ENCODE measurements at regions not wholly inside any gene's neighbourhood (a gene's known extent, or its start where the extent isn't known, plus 50 kb on each side); places are given as distances from the start of the nearest gene placed in this dataset.

- ChIA-PET POLR2A (no interaction called here), CTCF (ENCODE audit: unreplicated experiment) (no interaction called here)
- H2AFZ ChIP-seq (ENCODE audit: low read length), result no peak overlapping the region
These were observed 67.7 kb upstream of the FAM9A start for GRCh38 chrX:8868906-8869305.

GRCh38 chrX:8868070-8868773 is 67.0 kb upstream of the FAM9A start:
- ChIA-PET CTCF (ENCODE audit: unreplicated experiment) (no interaction called here), POLR2A (no interaction called here)
- Histone ChIP-seq H3K4me1 (ENCODE audit: insufficient read depth, low read length, poor library complexity, severe bottlenecking) (no peaks in the 10 kb centered on the region), H3K27ac (ENCODE audit: low read depth, low read length, poor library complexity, severe bottlenecking) (no peak overlapping the region), H4K20me1 (ENCODE audit: insufficient read depth, low read length) (no peaks in the 10 kb centered on the region), H3K4me3 (ENCODE audit: low read depth, low read length, poor library complexity, severe bottlenecking) (no peak overlapping the region), H3K79me2 (ENCODE audit: insufficient read depth, low read depth, low read length) (no peaks in the 10 kb centered on the region), H3K36me3 (ENCODE audit: insufficient read depth, low read length) (no peaks in the 10 kb centered on the region), H3K9me3 (ENCODE audit: low read length) (no peaks in the 10 kb centered on the region), H2AFZ (ENCODE audit: low read length) (no peak overlapping the region), H3K9me2 (ENCODE audit: insufficient read depth, low read length) (no peaks in the 10 kb centered on the region), H3K4me2 (ENCODE audit: low read length) (no peak overlapping the region)
- no TSS peak for BruUV-seq (replicated peaks)
- DNase-seq (ENCODE audit: low spot score), result no peak
- intact Hi-C loops (cut with micrococcal nuclease; ENCODE audit: unreplicated experiment), result no loop called here
- no peak for TF ChIP-seq EZH2phosphoT487 (IDR thresholded peaks at IDR 0.05; ENCODE audit: borderline replicate concordance, low read depth, low read length)
- no peak for TF ChIP-seq CTCF (conservative IDR thresholded peaks at IDR 0.05; ENCODE audit: low read length)

More at GRCh38 chrX:8868906-8869305, 67.7 kb upstream of the FAM9A start:
- H3K36me3 ChIP-seq (ENCODE audit: insufficient read depth, low read length), result no peaks in the 10 kb centered on the region
- BruUV-seq (replicated peaks), result no TSS peak
- H3K27ac ChIP-seq (ENCODE audit: low read depth, low read length, poor library complexity, severe bottlenecking), result no peak overlapping the region
- H3K4me2 ChIP-seq (ENCODE audit: low read length), result no peak overlapping the region
- 0 out of 2 replicates have a peak, but pooled peaks have one; percentile 19 for TF ChIP-seq CTCF (conservative IDR thresholded peaks at IDR 0.05; ENCODE audit: low read length)
- no peak for TF ChIP-seq EZH2phosphoT487 (IDR thresholded peaks at IDR 0.05; ENCODE audit: borderline replicate concordance, low read depth, low read length)
- DNase-seq (ENCODE audit: low spot score), result no peak
- H3K79me2 ChIP-seq (ENCODE audit: insufficient read depth, low read depth, low read length), result no peaks in the 10 kb centered on the region
- H4K20me1 ChIP-seq (ENCODE audit: insufficient read depth, low read length), result no peaks in the 10 kb centered on the region
- intact Hi-C loops (cut with micrococcal nuclease; ENCODE audit: unreplicated experiment), result no loop called here
- H3K9me3 ChIP-seq (ENCODE audit: low read length), result no peaks in the 10 kb centered on the region
- H3K9me2 ChIP-seq (ENCODE audit: insufficient read depth, low read length), result no peaks in the 10 kb centered on the region
- no peak overlapping the region for H3K4me3 ChIP-seq (ENCODE audit: low read depth, low read length, poor library complexity, severe bottlenecking)
- no peaks in the 10 kb centered on the region for H3K4me1 ChIP-seq (ENCODE audit: insufficient read depth, low read length, poor library complexity, severe bottlenecking)

- no peak overlapping the region for H3K27ac ChIP-seq (ENCODE audit: low read depth, low read length, poor library complexity, severe bottlenecking)
- TF ChIP-seq CTCF (conservative IDR thresholded peaks at IDR 0.05; ENCODE audit: low read length) (no peak), EZH2phosphoT487 (IDR thresholded peaks at IDR 0.05; ENCODE audit: borderline replicate concordance, low read depth, low read length) (no peak)
- CTCF ChIA-PET (ENCODE audit: unreplicated experiment), result no interaction called here
- no peaks in the 10 kb centered on the region for H3K36me3 ChIP-seq (ENCODE audit: insufficient read depth, low read length)
- BruUV-seq (replicated peaks), result no TSS peak
- no peaks in the 10 kb centered on the region for H3K9me2 ChIP-seq (ENCODE audit: insufficient read depth, low read length)
- H3K9me3 ChIP-seq (ENCODE audit: low read length), result no peaks in the 10 kb centered on the region
- POLR2A ChIA-PET, result interaction anchor here (0.7 kb wide), 1 partner anchor 267 kb away, joined by 3 read pairs; no protein-coding TSS in a partner anchor
- H3K4me3 ChIP-seq (ENCODE audit: low read depth, low read length, poor library complexity, severe bottlenecking), result no peak overlapping the region
- DNase-seq (ENCODE audit: low spot score), result no peak
- H3K4me1 ChIP-seq (ENCODE audit: insufficient read depth, low read length, poor library complexity, severe bottlenecking), result no peaks in the 10 kb centered on the region
- no peak overlapping the region for H2AFZ ChIP-seq (ENCODE audit: low read length)
- H4K20me1 ChIP-seq (ENCODE audit: insufficient read depth, low read length), result no peaks in the 10 kb centered on the region
- no peak overlapping the region for H3K4me2 ChIP-seq (ENCODE audit: low read length)
- intact Hi-C loops (cut with micrococcal nuclease; ENCODE audit: unreplicated experiment), result no loop called here
- H3K79me2 ChIP-seq (ENCODE audit: insufficient read depth, low read depth, low read length), result no peaks in the 10 kb centered on the region
These were observed 66.2 kb upstream of the FAM9A start for GRCh38 chrX:8867406-8867805.
